22Rv1 (cell line): ENCODE measurements at regions not wholly inside any gene's neighbourhood (a gene's known extent, or its start where the extent isn't known, plus 50 kb on each side); places are given as distances from the start of the nearest gene placed in this dataset.

Experiments used
- ZFX ChIP-seq: fragments of 450-650 bp; IDR thresholded peaks from 2 replicates; pipeline ENCODE4 v1.6.1; 2017; ENCODE audit warnings: antibody characterized with exemption, borderline replicate concordance
- TF ChIP-seq, protein P1 (sequence below): fragments of 450-650 bp; IDR thresholded peaks from 2 replicates; pipeline ENCODE4 v1.5.1; 2017; ENCODE audit warnings: mild to moderate bottlenecking

DNA sequence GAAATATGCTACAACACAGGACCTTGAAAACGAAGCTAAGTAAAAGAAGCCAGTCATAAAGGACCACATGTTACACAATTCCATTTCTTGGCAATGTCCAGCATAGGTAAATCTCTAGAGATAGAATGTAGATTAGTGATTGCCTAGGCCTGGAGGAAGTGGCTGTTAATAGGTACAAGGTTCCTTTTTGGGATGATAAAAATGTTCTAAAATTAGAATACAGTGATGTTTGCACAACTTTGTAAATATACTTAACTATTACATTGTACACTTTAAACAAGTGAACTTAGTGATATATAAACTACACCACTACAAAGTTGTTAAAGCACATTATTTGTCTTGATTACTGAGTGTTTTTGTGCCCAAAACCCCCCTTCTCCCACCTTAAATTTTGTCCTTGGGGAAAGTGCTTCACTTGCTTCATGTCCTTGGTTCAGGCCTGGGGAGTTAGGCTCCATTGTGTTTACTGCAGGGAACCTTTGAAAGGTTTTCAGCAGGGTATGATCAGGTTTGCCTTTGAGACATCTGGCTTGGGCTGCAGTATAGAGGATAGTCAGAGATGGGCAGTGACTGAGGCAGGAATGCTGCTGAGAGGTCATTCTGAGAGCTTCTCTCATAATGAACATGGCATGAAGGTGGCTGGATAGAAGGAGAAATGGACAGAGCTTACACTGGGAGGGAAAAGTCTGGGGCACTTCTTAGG lies 1052.6 kb downstream of the REEP3 start:
- TF ChIP-seq, protein P1, sequence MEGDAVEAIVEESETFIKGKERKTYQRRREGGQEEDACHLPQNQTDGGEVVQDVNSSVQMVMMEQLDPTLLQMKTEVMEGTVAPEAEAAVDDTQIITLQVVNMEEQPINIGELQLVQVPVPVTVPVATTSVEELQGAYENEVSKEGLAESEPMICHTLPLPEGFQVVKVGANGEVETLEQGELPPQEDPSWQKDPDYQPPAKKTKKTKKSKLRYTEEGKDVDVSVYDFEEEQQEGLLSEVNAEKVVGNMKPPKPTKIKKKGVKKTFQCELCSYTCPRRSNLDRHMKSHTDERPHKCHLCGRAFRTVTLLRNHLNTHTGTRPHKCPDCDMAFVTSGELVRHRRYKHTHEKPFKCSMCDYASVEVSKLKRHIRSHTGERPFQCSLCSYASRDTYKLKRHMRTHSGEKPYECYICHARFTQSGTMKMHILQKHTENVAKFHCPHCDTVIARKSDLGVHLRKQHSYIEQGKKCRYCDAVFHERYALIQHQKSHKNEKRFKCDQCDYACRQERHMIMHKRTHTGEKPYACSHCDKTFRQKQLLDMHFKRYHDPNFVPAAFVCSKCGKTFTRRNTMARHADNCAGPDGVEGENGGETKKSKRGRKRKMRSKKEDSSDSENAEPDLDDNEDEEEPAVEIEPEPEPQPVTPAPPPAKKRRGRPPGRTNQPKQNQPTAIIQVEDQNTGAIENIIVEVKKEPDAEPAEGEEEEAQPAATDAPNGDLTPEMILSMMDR = no peak
- TF ChIP-seq ZFX = no peak
